IPS DF 19.7 (cell line): ENCODE measurements at regions not wholly inside any gene's neighbourhood (a gene's known extent, or its start where the extent isn't known, plus 50 kb on each side); places are given as distances from the start of the nearest gene placed in this dataset.

Source experiments
- DNase-seq: peaks from one replicate; pipeline ENCODE4 v3.0.0-alpha.2; 2013; ENCODE audit warnings: low read depth, low spot score

DNA sequence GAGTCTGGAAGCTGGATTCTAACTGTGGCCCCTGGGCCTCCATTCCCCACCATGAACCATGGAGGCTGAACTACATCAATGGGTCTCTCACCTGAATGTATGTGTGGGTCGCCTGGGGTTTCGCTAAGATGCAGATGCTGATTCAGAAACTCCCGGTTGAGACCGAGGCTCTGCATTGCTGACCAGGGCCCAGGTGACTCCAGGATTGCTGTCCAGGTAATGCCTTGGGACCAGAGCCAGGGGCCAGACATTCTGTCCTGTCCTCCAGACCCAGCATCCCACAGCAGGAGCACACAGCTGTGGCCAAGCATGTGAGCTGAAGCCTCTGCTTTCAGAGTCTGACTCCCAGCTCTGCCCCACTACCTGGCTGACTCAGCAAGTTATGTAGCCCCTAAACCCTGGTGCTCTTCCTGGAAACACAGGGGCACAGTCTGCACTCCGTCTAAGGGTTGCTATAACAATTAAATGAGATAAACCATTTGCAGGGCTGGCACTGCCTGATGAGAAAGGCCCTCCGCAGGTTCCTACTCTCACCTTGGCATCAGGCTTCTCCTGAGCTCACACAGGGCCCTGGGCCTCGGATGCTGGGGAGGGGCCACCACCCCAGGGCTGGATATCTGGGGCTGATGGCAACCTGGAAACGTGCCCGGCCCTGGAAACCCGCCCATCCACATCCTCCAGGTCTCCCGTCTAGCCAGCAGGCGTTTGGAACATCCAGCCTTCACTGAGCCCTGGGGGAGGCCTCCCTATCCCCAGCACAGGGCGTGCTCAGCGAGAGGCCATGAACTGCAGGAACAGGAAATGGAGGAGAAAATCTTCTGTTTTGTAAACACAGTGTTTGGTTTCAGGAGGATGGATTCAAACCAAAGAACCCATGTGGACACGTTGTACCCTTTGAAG lies 175.7 kb downstream of the DLL1 start:
- DNase-seq = no peak

DNA sequence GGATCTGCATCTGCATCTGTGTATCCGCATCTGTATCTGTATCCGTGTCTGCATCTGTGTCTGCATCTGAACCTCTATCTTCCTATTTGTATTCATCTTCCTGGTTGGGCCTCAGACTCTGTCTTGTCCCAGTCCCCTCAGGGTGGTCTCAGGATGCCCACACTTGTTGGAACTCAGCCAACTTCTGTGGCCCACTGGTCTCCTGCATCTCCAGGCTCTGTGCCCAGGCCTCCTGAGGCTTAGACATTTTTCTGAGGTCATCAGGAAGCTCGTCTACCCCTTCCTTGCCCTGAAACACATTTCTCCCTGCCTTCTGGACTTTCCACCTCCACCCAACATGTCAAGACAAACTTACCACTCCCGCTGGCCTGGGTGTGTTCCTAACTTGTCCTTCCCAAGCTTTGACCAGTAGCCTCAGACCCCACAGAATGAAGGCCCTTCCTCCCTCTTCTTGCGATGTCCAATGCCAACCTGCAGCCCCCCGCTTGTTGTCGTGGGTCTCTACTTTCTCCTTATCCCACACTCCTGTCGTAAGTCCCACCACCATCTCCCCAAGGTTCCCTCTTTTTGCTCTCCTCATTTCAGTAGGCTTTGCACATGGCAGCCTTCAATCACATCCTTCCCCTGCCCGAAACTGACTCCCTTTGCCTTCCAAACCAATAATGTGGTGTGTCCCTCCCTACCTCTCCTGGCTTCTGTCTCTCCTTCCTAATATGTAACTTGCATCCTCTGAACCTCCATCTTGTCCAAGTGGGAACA lies 176.5 kb downstream of the DLL1 start:
- DNase-seq = no peak

DNA sequence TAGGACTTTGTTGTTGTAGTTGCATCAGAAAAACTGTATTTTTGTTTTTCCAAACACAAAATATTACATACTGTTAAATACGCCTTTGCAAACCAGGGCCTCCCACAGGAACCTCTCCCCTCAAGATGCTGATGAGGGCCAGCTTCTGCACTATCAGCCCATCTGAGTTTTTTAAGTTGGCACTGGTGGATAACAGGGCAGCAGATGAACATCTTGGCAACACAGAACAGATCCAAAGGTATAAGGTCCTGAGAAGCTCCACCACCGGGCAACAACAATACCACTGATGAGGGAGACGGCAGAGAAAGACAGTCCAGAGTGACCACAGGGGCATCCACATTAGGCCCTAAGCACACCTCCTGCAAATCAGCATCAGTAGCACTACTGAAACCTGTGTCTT lies 177.7 kb downstream of the DLL1 start:
- no peak for DNase-seq

DNA sequence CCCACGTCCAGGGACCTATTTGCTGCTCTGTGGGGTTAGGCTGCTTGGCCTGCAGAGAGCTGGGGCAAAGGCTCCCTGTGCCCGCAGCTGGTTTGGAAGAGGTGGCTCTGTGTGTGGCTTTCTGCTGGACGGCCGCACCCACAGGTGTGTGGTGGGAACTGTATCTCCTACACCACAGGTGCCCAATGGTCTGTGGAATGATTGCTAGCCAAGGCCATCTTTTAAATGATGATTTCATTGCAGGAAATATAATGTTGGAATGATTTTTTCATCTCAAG lies 178.4 kb downstream of the DLL1 start:
- no peak for DNase-seq

DNA sequence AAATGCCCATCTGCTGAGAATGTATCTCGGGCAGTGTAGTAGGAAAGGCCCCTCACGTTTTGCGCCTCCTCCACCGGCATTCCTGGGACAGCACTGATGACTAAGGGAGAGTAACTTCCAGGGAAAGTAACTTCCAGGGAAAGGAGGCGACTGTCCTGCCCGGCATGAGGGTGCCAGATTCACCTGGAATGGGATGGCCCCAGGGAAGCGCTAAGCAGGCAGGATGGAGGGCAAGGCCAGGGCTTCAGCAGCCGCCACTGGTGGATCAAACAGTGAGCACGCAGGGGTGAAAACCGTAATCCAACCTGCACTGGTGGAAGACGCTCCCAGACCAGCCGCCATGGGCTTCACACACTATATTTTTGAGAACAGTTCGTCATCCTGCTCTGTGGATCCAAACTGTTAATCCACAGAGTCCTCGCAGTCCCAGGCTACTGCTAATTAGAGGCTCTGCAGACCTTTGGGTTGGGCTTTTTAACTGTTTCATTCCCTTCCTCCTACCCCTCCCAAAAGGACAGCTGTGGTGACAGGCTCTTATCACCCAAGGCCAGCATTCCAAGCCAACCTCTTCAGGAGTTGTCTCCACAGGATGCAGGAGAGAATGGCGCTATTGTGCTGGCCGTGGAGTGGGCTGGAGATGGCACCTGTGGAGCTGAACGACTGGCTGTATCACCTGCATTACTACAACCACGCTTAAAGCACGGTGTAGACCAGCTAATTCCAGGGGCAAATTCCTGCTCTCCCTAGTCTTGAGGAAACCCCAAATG lies 178.9 kb downstream of the DLL1 start:
- DNase-seq = no peak

DNA sequence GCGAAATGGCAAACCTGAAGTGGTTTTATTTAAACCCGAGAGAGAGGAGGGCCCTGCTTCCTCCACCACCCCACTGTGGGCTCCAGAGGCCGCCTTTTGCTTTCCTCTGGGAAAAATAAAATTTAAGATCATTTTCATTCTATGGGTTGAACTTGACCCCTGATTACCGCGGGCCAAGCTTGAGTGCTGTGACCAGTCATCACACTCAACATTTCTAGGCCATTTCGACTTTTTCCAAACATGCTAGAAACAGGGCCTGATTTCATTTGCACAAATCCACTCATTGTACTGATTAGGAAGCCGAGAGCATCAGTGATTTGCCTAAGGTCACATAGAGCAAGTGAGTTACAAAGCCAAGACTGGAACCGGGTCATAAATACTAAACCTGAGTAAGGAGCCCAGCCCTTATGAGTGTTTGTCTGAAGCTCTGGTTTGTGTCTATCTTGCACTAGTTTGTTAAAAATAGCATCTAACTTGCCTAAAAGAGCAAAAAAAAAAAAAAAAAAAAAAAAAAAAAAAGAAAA lies 179.7 kb downstream of the DLL1 start:
- DNase-seq = no peak

DNA sequence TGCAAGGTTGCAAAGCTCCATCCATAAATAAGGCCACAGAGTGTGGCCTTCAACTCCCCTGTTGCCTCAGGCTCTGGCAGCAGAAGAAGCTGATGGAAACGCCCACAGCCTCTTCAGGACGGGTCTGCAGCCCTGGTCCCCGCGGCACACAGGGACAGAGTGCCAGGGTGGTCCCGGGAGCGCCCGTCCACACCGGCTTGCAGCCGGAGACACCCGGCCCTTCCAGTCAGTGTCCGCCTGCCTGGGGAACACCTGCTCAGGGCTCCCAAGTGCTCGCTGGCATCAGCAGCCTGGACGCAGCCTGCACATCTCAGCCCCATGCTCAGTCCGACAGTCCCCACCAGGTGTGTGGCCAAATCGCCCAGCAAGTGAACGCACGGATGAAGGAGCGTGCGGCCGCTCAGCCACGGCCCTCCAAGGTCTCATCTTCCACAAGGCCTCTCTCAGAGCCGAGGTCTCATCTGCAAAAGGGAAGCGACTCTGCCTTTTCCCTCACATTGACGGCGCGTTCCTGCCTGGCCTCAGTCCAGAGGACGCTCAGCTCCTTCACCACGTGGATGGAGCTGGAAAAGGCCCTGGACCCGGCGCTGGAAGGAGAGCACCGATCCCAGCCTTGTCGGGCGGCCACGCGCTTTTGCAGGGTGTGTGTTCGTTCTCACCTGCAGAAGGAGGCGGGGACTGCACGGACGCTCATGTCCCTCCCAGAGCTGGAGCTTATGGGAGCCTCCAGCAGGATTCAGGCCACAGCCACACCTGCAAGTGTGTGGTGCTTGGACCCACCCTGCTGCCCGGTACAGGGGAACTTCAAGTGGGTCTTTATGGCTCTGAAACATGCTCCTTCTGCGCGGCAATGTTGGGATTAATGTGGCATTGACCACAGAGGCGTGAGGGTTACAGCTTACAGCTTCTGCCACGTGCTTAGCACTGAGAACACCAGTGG lies 180.4 kb downstream of the DLL1 start:
- no peak for DNase-seq

DNA sequence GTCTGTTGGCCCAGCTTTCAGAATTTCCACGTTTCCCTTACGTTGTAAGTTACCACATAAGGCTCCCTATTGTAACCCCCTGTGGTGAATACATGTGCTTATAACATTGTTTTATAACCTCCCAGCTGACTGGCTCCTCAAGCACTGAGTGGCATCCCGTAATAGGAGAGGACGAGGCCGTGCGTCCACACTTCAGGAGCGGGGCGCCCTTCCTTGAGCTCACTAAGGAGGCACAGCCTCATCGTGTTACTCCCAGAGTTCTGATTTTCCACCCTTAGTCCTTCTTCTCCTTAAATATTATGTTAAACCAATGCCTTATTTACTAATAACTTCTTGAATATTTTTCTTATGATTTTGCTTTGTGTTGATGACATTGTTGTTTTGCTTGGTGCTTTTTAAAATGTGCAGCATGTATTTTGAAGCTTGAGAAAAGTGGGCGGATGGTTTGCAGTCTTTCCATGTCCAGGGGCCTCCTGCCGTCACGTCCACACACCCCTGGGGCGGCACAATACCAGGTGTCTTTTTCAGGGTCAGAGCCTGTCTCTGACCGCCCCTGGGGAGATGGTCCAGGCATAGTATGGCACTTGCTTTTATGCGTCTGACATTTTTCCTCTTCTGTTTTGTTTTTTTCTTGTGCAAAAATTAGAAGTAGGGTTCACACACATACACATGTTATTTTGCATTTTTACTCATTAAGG lies 181.8 kb downstream of the DLL1 start:
- no peak for DNase-seq

DNA sequence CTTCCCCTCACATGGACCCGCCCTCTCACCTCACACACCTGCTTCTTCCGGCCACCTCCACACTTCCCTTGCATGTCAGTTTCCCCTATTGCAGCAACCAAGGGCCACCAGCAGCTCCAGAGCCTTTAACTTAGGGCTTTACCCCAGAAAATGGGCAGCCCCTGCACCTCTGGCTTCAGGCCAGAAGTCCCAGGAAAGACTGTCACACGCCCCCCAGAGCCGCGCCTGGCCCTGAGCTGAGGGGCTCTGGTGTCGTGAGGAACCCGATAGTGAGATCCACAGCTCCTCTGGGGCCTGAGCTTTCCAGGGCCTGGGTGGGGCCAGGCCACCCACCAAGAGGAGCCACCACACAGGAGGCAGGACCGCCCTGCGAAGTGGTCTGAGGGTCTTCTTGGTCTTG lies 182.4 kb downstream of the DLL1 start:
- no peak for DNase-seq

DNA sequence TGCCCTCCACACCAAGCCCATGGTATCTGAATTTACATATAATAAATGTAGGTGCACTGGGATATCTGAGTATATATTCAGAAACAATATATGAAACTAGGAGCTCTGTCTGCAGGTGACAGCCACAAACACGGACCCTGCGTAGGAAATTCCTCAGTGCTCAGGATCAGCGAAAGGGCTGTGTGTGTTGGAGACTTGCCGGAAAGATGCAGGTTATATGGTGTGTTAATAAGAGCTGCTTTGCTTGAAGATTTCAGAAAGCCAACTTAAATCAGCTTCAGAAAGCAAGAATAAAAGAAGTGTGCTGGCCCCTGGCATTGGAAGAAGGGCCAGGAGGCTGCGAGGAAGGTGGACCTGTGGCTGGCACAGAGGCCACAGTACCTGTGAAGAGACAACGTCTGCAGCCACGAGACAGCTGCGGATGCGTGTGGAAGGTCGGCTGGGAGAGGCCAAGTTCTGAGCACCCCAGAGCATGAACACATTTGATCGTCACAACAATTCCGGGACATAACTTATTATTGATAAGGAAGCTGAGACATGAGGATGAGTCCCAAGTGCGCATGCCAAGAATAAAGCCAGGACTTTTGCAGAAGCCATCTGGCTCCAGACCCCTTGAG lies 183.2 kb downstream of the DLL1 start:
- DNase-seq = no peak

DNA sequence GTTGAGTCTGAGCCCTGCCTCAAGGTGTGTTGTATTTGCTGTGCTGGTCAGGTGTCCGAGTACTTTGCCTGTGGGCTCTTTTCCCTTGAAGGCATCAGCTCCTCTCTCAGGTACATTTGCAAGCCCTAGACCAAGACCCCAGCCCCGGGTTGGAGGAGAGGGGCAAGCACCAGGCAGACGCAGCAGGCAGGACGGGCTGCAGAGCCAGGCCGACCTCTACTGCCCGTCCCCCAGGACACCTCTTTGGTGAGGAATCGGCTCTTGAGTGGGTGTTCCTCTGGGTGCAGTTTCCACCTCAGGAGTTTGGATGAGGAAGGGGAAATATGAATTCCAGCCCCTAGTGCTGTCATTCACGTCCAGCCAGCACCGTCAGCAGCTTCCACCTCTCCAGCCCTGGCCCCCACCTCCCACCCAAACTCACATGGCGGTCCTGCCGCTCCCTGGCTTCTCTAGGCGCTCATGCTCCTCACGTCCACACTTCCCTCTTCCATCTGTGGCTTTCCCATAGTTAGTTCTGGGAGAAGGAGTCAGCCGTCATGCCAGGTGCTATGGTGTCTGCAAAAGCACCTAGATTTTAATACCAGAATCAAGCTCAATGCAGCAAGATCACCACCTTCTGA lies 183.9 kb downstream of the DLL1 start:
- DNase-seq = no peak

DNA sequence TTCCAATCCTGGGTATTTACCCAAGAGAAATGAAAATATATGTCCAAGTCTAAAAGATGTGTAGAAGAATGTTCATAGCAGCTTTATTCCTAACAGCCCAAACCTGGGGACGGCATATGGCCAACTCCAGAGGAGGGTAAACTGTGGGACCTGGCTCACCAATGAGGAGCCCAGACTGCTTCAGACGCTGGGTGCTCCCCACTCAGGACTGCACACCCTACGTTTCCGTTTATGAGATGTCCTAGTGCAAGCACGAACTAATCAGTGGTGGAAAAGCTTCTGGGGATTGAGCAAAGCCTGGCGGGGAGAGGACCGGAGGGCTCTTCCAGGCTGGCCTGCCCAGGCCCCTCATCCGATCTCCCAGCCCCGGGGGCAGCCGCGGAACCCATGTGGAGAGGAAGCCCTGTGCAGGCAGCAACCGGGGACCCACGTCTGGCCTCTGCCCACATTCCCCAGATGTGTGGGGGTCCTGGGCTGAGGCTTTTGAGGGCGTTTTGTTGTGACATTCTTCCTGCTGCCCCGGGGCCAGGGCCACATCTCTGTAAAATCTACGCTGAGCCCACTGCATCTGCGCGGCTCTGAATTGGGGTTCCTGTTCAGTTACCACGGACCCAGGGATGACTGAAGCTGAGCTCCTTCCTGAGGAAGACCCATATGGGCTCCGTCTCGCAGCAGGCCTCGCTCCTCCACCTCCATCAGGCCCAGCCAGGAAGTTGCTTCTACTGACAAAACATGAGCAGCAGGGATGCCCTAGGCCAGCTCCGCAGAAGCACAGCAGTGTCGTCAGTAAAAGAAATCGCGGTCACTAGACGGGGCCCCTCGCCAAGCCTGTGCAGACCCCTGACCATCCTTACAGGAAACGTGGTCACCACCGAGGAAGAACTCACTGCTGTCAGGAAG lies 188.0 kb downstream of the DLL1 start:
- no peak for DNase-seq

DNA sequence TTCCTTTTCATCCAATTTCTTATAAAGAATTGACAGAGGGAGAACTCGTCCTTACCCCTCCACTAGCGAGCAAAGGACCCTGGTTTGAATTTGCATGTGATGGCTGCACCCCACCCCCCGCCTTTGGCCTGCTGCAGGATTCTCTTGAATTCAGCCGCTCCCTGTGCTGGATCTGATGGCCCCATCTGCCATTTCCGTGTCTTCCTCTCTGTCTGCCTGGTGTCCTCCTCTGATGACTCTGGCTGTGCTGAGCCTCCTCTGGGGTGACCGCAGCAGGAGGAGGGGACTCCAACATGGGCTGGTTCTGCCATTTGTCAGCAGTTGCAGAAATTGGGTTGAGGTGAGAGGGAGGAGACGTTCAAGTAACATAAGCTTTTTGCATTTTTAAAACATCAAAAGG lies 188.8 kb downstream of the DLL1 start:
- no peak for DNase-seq

DNA sequence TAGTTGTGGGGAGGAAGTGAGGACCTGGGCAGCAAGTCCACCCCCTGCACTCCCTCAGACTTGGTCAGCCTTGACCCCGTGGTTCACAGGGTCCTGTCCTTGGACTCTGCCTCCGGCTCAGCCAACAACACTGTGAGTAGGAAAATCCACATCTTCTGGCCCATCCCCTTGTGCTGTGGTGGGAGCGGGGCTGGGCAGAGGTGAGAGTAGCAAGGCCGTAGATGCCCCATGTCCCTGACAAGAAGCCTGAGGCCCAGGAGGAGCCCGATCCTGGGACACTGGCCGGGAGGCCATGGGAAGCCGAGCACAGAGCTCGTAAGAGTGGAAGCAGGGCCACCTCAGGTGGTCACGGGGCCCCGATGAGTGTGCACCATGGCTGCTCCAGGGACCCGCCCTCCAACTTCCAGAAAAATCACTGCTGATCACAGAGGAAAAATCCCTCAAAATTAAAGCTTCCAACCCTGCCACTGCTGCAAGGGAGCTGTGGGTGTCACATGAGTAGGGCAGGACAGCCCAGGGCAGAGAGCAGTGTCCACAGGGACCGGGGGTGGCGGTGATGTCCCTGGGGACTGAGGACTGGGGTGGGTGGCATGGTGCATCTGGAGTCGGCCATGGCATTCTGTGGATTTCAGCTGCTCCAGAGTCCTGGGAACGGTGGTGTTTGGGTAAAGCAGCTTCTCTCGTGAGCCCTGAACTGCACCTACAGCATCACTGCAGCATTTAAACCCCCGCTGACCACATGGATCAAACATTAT lies 189.4 kb downstream of the DLL1 start:
- no peak for DNase-seq

DNA sequence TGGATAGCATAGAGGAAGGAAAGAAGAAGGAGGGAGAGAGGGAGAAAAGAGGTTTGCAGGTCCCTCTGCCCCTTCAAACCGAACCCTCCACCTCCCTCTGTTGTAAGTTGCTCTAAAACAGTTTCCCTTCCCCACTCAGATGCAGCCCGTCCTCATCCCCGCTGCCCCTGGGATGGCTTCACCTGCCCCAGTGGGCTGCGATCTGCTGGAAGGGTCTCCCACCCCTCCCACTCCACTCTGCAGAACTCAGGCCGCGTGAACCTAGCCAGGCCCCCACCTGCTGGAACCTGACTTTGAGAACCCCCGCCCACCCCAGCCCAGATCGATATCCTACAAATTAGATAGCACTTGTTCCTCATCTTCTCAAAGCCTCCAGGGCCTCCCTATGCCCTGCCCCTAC lies 190.8 kb downstream of the DLL1 start:
- DNase-seq = no peak

DNA sequence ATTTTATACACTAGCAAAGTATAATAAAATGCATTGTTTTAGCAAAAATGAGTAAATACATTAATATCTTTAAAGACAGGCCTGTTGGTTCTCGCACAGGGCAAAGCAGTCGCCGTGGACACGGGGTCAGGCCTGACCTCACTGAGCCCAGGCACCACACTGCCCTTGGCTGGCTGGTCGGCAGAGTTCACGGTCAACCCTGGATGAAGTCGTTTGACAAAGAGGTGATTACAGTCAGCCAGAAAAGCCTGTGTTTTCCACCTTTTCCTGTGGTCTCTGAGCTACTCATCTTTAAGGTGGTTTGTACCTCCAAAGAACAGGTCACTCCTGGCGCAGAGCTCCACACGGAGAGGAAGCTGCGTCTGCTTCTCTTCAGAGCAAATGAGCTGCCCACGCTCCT lies 191.5 kb downstream of the DLL1 start:
- DNase-seq = no peak

DNA sequence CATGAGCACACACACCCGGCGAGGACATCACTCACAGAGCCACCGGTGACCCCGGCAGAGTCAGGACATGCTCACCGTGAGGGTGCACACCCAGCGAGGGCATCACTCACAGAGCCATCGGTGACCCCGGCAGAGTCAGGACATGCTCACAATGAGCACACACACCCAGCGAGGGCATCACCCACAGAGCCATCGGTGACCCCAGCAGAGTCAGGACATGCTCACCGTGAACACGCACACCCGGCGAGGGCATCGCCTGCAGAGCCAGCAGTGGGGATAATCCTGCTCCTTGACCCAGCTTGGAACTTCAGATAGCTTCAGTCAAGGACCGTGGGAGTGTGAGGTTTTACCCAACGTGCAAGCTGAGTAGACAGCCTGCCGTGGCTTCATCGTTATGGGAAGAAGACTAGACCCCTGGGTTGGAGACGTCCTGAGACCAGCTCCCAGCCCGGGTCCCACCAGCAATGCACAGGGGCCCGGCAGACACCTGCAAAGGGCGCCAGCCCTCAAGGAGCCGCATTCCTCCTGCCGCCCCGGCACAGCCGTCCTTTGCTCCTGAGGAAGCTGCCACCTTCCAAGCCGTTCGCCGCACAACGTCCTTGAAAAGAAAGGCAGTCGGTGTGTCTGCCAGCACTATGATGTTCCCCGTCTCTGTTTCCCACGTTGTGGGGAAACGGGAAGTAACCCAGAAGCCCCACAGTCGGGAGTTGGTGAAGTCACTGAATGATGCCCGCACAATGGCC lies 192.3 kb downstream of the DLL1 start:
- no peak for DNase-seq
